ENCODE measurements at regions not wholly inside any gene's neighbourhood (a gene's known extent, or its start where the extent isn't known, plus 50 kb on each side); places are given as distances from the start of the nearest gene placed in this dataset.

DNA sequence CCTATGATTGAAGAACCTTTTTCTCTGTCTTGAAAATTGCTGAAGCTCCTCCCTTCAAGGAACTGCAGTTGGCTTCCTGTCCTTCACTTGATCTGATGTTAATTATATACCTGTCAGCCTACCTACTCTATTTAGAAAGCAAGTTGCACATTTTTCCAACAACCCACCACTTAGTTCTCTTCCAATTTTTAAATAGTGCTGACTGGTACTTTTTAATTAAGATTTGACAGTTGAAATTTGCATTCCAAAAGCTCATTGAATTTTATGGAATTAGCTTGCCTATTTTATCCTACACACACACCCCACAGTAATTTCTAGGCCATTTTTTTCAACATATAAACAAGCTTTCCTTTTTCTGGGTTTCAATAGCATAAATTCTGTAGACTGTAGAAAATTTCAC is 820.3 kb upstream of the FAT3 start:
- H2AFZ ChIP-seq (ENCODE audit: low read depth), result no peak overlapping the region
- no peaks in the 10 kb centered on the region for H3K27me3 ChIP-seq (ENCODE audit: insufficient read depth, low read depth)
- TF ChIP-seq, protein P1, sequence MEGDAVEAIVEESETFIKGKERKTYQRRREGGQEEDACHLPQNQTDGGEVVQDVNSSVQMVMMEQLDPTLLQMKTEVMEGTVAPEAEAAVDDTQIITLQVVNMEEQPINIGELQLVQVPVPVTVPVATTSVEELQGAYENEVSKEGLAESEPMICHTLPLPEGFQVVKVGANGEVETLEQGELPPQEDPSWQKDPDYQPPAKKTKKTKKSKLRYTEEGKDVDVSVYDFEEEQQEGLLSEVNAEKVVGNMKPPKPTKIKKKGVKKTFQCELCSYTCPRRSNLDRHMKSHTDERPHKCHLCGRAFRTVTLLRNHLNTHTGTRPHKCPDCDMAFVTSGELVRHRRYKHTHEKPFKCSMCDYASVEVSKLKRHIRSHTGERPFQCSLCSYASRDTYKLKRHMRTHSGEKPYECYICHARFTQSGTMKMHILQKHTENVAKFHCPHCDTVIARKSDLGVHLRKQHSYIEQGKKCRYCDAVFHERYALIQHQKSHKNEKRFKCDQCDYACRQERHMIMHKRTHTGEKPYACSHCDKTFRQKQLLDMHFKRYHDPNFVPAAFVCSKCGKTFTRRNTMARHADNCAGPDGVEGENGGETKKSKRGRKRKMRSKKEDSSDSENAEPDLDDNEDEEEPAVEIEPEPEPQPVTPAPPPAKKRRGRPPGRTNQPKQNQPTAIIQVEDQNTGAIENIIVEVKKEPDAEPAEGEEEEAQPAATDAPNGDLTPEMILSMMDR (conservative IDR thresholded peaks at IDR 0.05; ENCODE audit: low read depth, low read length), result no peak
- H4K20me1 ChIP-seq (ENCODE audit: insufficient read depth), result no peaks in the 10 kb centered on the region
- H3K4me1 ChIP-seq (ENCODE audit: low read depth, poor library complexity, severe bottlenecking), result no peaks in the 10 kb centered on the region
- no peak overlapping the region for H3K9ac ChIP-seq
- H3K36me3 ChIP-seq (ENCODE audit: insufficient read depth), result no peaks in the 10 kb centered on the region
- no peaks in the 10 kb centered on the region for H3K79me2 ChIP-seq (ENCODE audit: insufficient read depth, low read depth)
- no peak overlapping the region for H3K4me2 ChIP-seq
- no peak overlapping the region for H3K4me3 ChIP-seq (IDR thresholded peaks at IDR 0.05; ENCODE audit: insufficient read depth, low read depth, low read length)
- no peak overlapping the region for H3K27ac ChIP-seq

DNA sequence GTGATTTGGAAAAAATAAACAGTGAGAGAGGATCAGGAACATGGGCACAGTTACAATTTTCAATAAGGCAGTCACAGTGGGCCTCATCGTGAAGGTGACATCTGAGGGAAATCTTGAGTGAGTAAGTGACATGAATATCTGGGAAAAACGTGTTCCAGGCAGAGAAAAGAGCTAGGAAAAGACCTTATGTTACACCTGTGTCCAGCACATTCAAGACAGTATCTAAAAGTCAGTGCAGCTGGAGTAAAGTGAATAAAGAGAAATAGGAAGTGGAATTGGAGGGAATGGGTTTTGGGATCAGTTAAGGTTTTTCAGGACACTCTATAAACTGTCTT is 827.5 kb upstream of the FAT3 start:
- Histone ChIP-seq H3K4me1 (ENCODE audit: low read depth, poor library complexity, severe bottlenecking) (no peaks in the 10 kb centered on the region), H2AFZ (ENCODE audit: low read depth) (no peak overlapping the region), H3K4me2 (no peak overlapping the region), H3K4me3 (IDR thresholded peaks at IDR 0.05; ENCODE audit: insufficient read depth, low read depth, low read length) (no peak overlapping the region), H3K9ac (no peak overlapping the region), H3K27me3 (ENCODE audit: insufficient read depth, low read depth) (no peaks in the 10 kb centered on the region), H4K20me1 (ENCODE audit: insufficient read depth) (no peaks in the 10 kb centered on the region), H3K79me2 (ENCODE audit: insufficient read depth, low read depth) (no peaks in the 10 kb centered on the region), H3K36me3 (ENCODE audit: insufficient read depth) (no peaks in the 10 kb centered on the region), H3K27ac (no peak overlapping the region)
- TF ChIP-seq, protein P1 (conservative IDR thresholded peaks at IDR 0.05; ENCODE audit: low read depth, low read length), result no peak

- Histone ChIP-seq H3K4me2 (no peak overlapping the region), H3K9ac (no peak overlapping the region), H3K27ac (no peak overlapping the region), H3K27me3 (ENCODE audit: insufficient read depth, low read depth) (no peaks in the 10 kb centered on the region), H3K4me1 (ENCODE audit: low read depth, poor library complexity, severe bottlenecking) (no peaks in the 10 kb centered on the region), H3K36me3 (ENCODE audit: insufficient read depth) (no peaks in the 10 kb centered on the region), H2AFZ (ENCODE audit: low read depth) (no peak overlapping the region), H3K79me2 (ENCODE audit: insufficient read depth, low read depth) (no peaks in the 10 kb centered on the region), H3K4me3 (IDR thresholded peaks at IDR 0.05; ENCODE audit: insufficient read depth, low read depth, low read length) (no peak overlapping the region), H4K20me1 (ENCODE audit: insufficient read depth) (no peaks in the 10 kb centered on the region)
- TF ChIP-seq, protein P1 (conservative IDR thresholded peaks at IDR 0.05; ENCODE audit: low read depth, low read length), result no peak
These were observed 828.1 kb upstream of the FAT3 start for GRCh38 chr11:91396236-91397133.

- H3K9ac ChIP-seq, result no peak overlapping the region
- no peaks in the 10 kb centered on the region for H4K20me1 ChIP-seq (ENCODE audit: insufficient read depth)
- no peak overlapping the region for H3K27ac ChIP-seq
- H3K4me3 ChIP-seq (IDR thresholded peaks at IDR 0.05; ENCODE audit: insufficient read depth, low read depth, low read length), result no peak overlapping the region
- H3K27me3 ChIP-seq (ENCODE audit: insufficient read depth, low read depth), result no peaks in the 10 kb centered on the region
- no peaks in the 10 kb centered on the region for H3K36me3 ChIP-seq (ENCODE audit: insufficient read depth)
- H2AFZ ChIP-seq (ENCODE audit: low read depth), result no peak overlapping the region
- H3K79me2 ChIP-seq (ENCODE audit: insufficient read depth, low read depth), result no peaks in the 10 kb centered on the region
- H3K4me1 ChIP-seq (ENCODE audit: low read depth, poor library complexity, severe bottlenecking), result no peaks in the 10 kb centered on the region
- TF ChIP-seq, protein P1 (conservative IDR thresholded peaks at IDR 0.05; ENCODE audit: low read depth, low read length), result no peak
- no peak overlapping the region for H3K4me2 ChIP-seq
These were observed 829.7 kb upstream of the FAT3 start for GRCh38 chr11:91394727-91395414.
